Natural killer cell treated with Interleukin-12 subunit alpha and Interleukin-12 subunit beta and Interleukin-15 and Interleukin-18, amount 100 ng/mL, for 72 hours (primary cell): ENCODE measurements at regions not wholly inside any gene's neighbourhood (a gene's known extent, or its start where the extent isn't known, plus 50 kb on each side); places are given as distances from the start of the nearest gene placed in this dataset.
A peak's percentile ranks its signal among the peaks of the same experiment; 100 is the strongest.

Source experiments
- ATAC-seq, 2 donors: fragments of 150-1000 bp; cut with Tn5 transposase in 1 of 2; sonication (Bioruptor Pico), chemical (Tn5 transposase) in 1 of 2; 2 replicates each; pipeline ENCODE4 v1.10.0; 2021
- DNase-seq: peaks from one replicate; pipeline ENCODE4 v3.0.0; 2022; ENCODE audit warnings: low spot score
- H3K27ac Mint-ChIP-seq, 2 donors: 1 replicate in 1 of 2; 2 replicates in 1 of 2; pipeline ENCODE4 v1.8.0; 2022; ENCODE audit warnings: mixed read lengths in 2 of 2, mild to moderate bottlenecking in 1 of 2, moderate library complexity in 1 of 2
- H3K27me3 Mint-ChIP-seq, 2 donors: 1 replicate in 1 of 2; 2 replicates in 1 of 2; pipeline ENCODE4 v1.8.0; 2022; ENCODE audit warnings: mixed read lengths in 2 of 2
- H3K36me3 Mint-ChIP-seq: one replicate; pipeline ENCODE4 v1.8.0; 2022; ENCODE audit warnings: mixed read lengths
- H3K4me1 Mint-ChIP-seq, 2 donors: 1 replicate in 1 of 2; 2 replicates in 1 of 2; pipeline ENCODE4 v1.8.0; 2022; ENCODE audit warnings: low read depth in 2 of 2, mixed read lengths in 2 of 2, mild to moderate bottlenecking in 1 of 2
- H3K4me3 Mint-ChIP-seq: one replicate; pipeline ENCODE4 v1.8.0; 2022; ENCODE audit warnings: mixed read lengths
- H3K9me3 Mint-ChIP-seq: 2 replicates; pipeline ENCODE4 v1.8.0; 2022; ENCODE audit warnings: mixed read lengths

DNA sequence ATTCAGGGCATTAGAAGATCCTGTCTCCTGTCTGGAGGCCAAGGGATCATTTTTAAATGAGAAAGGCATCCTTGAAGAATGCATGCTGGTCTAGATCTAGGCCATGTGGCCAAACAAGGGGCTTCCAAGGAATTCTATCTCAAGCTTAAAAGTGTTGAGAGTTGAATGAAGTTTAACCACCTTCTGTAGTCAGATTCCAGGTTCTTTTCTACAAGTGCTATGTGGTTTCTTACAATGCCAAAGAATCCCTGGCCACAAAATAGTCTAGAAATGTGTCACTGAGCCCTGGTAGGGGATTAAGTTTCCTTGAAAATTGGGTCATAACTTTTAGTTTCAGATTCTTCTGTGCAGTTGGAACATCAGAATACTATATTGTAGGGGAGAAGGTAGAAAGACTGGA is 640.7 kb upstream of the ACVR2A start:
- DNase-seq (no peak), ATAC-seq (no peak)
- Mint-ChIP-seq H3K27ac (no peak overlapping the region), H3K27me3 (peaks cover 12 to 19% of the 10 kb centered on the region in 2 donors), H3K4me3 (no peak overlapping the region), H3K4me1 (no peaks in the 10 kb centered on the region), H3K9me3 (peaks cover 13% of the 10 kb centered on the region), H3K36me3 (peaks cover 9% of the 10 kb centered on the region)

DNA sequence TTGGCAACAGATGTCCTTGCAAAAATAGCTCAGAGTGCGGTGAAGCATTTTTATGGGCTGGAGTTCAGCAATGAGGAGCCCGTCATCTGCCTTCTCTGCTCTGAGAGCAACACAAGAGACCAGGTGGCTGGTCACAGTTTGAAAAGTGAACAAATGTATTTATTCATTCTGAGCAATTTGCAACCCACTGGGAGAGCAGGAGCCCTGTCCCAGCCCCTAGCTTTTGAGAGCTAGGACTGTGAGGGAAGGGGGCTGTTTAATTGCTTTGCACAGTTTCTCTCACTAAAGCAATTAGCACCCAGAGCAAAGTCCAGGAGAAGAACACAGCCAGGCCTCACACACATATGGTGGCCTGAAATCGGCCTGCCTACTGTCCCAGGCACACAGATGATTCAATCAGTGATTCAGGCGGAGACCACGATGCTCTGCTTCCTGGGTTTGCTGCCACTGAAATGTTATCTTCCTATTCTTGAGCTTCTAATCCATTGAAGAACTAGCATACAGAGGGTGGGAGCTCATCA is 646.1 kb upstream of the ACVR2A start:
- DNase-seq: no peak
- H3K4me3 Mint-ChIP-seq: no peak overlapping the region
- no peaks in the 10 kb centered on the region for H3K36me3 Mint-ChIP-seq
- no peak overlapping the region for H3K27ac Mint-ChIP-seq
- ATAC-seq: no peak
- peaks cover 7% of the 10 kb centered on the region for H3K9me3 Mint-ChIP-seq
- H3K4me1 Mint-ChIP-seq: no peaks in the 10 kb centered on the region
- peaks cover 12 to 21% of the 10 kb centered on the region in 2 donors for H3K27me3 Mint-ChIP-seq

DNA sequence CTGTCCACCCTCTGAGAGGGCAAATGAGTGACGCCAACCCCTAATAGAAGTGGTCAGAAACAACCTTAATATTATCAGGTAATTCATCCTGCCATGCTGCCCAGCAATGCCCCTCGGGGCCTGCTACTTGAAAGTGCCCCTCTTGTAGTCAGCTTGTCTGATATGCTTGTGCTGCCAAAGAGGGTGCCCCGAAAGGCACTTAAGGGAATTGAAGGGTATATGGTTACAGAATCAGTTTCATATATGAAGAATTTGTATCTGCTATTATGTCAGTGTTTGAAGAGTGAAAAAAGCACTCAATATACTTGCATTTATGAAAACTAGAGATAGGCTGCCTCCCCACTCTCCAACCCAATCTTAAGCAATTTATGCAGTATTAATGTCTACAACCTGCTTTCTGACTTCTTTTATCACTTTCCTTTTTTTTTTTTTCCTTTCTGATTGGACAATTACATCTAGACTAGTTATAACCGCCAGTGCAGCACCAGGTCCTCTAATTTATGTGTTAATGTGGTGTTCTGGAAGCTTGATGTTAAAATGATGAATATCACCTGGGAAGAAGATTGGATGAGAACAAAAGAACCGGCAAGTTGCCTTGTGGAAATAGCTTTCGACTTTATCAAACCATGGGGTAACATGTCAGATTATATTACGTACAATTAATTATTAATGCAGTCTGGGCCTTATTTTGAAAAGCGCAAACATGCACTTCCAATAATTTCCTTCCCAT is 646.9 kb upstream of the ACVR2A start:
- DNase-seq: no peak
- ATAC-seq: no peak
- no peak overlapping the region for H3K27ac Mint-ChIP-seq
- H3K27me3 Mint-ChIP-seq: peaks cover 12 to 26% of the 10 kb centered on the region in 2 donors
- peaks cover 7% of the 10 kb centered on the region for H3K9me3 Mint-ChIP-seq
- no peak overlapping the region for H3K4me3 Mint-ChIP-seq
- no peaks in the 10 kb centered on the region for H3K4me1 Mint-ChIP-seq
- no peaks in the 10 kb centered on the region for H3K36me3 Mint-ChIP-seq

DNA sequence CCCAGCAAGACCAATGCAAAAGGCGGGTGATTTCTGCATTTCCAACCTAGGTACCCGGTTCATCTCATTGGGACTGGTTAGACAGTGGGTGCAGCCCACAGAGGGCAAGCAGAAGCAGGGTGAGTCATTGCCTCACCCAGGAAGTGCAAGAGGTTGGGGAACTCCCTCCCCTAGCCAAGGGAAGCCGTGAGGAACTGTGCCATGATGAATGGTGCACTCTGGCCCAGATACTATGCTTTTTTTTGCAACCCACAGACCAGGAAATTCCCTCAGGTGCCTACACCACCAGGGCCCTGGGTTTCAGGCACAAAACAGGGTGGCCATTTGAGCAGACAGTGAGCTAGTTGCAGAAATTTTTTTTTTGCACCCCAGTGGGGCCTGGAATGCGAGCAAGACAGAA is 662.6 kb upstream of the ACVR2A start:
- H3K4me3 Mint-ChIP-seq: peak overlapping the region; percentile 42
- ATAC-seq (peak; percentile 72 to 78), DNase-seq (peak; percentile 61)
- peaks cover 24% of the 10 kb centered on the region for H3K9me3 Mint-ChIP-seq
- peaks cover 10 to 15% of the 10 kb centered on the region in 2 donors for H3K4me1 Mint-ChIP-seq
- H3K36me3 Mint-ChIP-seq: peaks cover 21% of the 10 kb centered on the region
- peaks cover 0 to 5% of the 10 kb centered on the region in 2 donors for H3K27me3 Mint-ChIP-seq
- peak overlapping the region; percentile 34 to 85 for H3K27ac Mint-ChIP-seq

DNA sequence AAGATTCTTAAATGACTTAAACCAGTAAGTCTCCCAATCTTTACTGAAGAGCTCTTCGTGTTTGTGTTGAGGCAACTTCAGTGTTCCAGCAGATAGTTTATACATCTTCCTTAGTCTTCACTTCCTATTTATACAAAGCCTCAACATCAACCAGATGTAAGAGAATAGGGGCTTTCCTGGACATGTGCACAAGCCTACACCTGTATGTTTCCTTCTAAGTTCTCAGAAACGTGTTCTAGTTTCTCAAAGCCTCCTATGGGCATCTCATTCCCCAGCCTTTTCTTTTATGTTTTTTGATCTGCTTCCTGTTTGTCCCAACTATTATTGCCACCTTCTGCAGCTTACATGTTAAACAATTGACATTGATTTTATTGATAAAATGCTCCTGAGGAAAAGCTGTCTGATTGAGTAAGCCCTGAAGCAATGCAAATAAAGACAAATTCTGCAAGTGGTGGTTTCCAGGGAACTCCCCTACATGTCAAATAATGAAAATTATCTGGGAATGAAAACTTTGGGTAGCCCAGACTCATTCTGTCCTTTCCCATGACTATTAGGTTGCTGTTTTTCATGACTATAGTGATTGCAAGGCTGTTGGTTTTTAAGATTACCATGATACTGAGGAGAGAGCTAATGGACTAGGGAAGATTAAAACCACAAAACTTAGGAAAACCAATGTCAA is 663.3 kb upstream of the ACVR2A start:
- ATAC-seq: no peak
- Mint-ChIP-seq H3K36me3 (peaks cover 21% of the 10 kb centered on the region), H3K27ac (peak overlapping the region; percentile 34 to 85), H3K4me1 (peaks cover 10 to 15% of the 10 kb centered on the region in 2 donors), H3K27me3 (peaks cover 0 to 5% of the 10 kb centered on the region in 2 donors), H3K9me3 (peaks cover 24% of the 10 kb centered on the region), H3K4me3 (peak overlapping the region; percentile 42)
- DNase-seq: no peak

DNA sequence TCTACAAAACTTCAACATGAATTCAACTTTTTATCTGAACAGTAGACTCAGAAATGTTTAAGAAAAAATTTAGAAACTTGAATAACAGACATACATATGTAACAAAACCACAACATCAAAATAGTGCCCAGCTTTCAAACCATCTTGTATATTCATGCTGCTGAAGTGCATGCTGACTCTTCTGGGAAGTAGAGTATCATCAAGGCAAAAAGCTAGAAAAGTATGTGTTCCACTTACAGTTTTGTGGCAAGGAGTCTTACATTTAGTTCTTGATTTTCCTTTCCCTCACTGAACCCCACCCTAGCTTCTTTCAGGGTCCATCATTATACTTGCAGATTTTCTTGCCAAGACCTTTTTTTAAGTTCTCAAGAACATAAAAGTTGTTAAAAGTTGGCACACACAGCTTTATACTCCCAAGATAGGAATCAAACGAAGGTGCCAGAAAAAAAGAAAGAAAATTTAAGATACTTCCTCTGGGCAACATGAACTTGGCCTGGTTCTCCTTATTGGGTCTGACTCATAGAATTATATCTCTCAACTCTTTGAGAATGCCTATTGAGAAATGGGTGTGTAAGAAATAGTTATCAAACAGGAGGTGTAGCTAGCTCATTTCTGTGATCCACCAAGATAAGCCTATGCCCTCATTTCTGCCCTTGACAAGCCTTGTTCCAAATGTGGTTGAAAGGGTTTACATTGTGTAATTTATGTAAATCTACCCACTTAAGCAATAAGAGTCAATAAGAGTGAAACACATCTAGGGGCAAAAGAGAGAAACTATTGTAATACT is 667.6 kb upstream of the ACVR2A start:
- DNase-seq: no peak
- Mint-ChIP-seq H3K4me3 (peak overlapping the region; percentile 41), H3K27me3 (no peaks in the 10 kb centered on the region), H3K27ac (peak overlapping the region in 1 of 2 donors; percentile 61), H3K4me1 (peaks cover 11 to 12% of the 10 kb centered on the region in 2 donors), H3K36me3 (peaks cover 7% of the 10 kb centered on the region), H3K9me3 (peaks cover 7% of the 10 kb centered on the region)
- ATAC-seq: peak; percentile 77 to 81

DNA sequence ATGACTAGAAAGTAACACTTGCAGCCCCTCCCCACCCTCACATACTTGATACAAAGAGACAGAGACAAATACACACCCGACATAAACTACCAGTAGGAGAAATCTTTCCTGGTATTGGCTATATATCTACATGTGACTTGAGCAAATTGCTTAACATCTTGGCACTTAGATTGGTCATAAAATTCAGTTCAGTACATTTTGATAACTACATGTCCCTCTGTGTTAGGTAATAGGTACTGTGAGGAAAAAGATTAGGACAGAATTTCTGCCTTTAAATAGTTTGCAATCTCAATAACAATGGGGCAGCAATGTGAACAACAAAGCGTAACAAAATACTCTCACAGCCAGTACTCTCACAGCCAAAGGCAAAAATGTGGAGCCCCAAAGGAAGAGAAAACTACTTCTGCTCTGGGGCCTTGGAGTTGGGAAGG is 670.0 kb upstream of the ACVR2A start:
- Mint-ChIP-seq H3K9me3 (peaks cover 4% of the 10 kb centered on the region), H3K27ac (no peak overlapping the region), H3K27me3 (no peaks in the 10 kb centered on the region), H3K36me3 (no peaks in the 10 kb centered on the region), H3K4me1 (peaks cover 0 to 3% of the 10 kb centered on the region in 2 donors), H3K4me3 (no peak overlapping the region)
- DNase-seq: no peak
- no peak for ATAC-seq

DNA sequence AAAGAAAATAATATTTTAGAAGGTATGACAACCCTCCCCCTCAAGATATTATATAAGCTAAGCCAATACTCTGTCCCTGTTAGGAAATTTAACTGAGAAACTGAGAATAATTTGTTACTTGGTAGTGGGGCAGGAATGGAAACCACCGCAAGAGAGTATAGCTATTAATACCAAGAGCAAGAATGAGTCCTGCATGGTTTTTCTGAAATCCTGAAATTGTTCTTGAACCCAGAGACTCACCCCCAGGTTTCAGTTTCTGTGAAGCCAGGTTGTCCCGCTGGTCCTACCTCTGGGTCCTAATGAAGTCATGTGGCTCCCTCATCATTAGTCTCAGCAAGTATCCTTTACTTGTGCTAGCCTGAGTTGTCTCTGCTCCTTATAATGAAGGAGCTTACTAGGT is 671.0 kb upstream of the ACVR2A start:
- Mint-ChIP-seq H3K36me3 (no peaks in the 10 kb centered on the region), H3K27ac (no peak overlapping the region), H3K27me3 (no peaks in the 10 kb centered on the region), H3K4me3 (no peak overlapping the region), H3K9me3 (peaks cover 3% of the 10 kb centered on the region), H3K4me1 (peaks cover 0 to 3% of the 10 kb centered on the region in 2 donors)
- DNase-seq (no peak), ATAC-seq (no peak)

DNA sequence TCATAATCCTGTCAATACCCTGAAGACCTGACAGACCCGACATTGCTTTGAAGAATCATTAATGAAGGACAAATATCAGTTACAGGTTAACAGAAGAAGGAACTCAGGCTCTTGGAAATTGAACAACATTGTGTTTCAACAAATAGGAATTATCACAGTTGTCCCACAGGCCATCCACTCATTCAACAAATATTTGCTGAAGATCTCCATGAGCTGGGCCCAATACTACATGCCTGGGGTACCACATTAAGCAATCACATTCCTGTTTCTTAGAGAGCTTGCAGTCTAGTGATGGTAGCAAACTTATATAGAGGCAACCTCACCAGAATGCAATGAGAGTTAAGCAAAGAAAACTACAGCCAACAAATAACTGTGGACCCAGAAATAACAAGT is 671.6 kb upstream of the ACVR2A start:
- H3K36me3 Mint-ChIP-seq: no peaks in the 10 kb centered on the region
- peaks cover 0 to 3% of the 10 kb centered on the region in 2 donors for H3K4me1 Mint-ChIP-seq
- H3K27ac Mint-ChIP-seq: no peak overlapping the region
- no peak for ATAC-seq
- DNase-seq: no peak
- H3K4me3 Mint-ChIP-seq: no peak overlapping the region
- H3K9me3 Mint-ChIP-seq: peaks cover 3% of the 10 kb centered on the region
- H3K27me3 Mint-ChIP-seq: peaks cover 0 to 5% of the 10 kb centered on the region in 2 donors

DNA sequence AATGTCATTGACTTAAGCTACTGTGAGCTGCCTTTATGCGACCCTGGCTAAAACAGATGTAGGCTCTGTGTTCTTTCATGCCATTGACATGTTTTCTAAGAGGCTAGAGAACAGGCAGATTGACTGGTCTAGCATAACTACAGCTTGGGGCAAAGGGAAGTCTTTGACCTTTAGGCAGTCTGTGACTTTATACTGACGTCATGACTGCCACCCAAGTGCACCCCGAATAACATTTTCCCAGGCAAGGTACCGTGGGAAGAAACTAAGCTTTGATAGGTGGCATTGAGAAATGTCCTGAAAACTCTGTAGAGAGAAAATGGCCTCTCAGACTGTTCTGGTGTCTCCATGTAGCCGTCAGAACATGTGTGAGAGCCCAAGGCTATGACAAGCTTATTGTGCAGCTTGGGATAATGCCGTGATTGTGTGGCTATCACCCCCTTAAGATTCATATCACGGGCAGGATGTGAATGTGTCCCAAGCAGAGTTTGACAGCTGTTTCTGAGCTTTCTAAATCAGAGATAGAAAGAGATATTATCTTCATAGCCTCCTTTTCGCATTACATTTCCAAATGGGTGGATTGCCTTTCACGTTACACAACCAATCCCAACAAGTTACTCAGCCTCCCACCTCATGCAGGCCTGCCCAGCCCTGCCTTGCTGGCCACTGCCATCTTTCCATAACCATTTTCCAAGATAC is 672.2 kb upstream of the ACVR2A start:
- Mint-ChIP-seq H3K27ac (no peak overlapping the region), H3K9me3 (peaks cover 3% of the 10 kb centered on the region), H3K36me3 (no peaks in the 10 kb centered on the region), H3K4me1 (peaks cover 0 to 3% of the 10 kb centered on the region in 2 donors), H3K4me3 (no peak overlapping the region), H3K27me3 (peaks cover 0 to 8% of the 10 kb centered on the region in 2 donors)
- ATAC-seq (no peak), DNase-seq (no peak)

DNA sequence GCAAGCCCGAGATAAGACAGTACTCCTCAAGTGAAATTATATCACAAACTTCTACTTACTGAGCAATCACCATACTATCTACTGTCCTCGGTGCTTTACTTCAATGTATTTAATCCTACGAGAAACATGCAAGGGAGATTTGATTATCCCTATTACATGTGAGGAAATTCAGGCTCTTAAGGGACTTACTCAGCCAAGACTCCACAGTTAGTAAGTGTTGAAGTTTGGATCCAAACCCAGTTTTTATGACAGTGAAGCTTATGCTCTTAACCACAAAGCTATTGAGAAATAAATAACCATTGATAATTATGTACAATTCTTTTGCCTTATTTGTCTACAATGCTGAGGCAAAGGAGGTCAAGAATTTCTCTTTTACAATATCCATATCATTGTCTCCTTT is 672.9 kb upstream of the ACVR2A start:
- DNase-seq (no peak), ATAC-seq (no peak)
- Mint-ChIP-seq H3K4me1 (peaks cover 0 to 3% of the 10 kb centered on the region in 2 donors), H3K27ac (no peak overlapping the region), H3K27me3 (peaks cover 0 to 8% of the 10 kb centered on the region in 2 donors), H3K36me3 (no peaks in the 10 kb centered on the region), H3K9me3 (peaks cover 3% of the 10 kb centered on the region), H3K4me3 (no peak overlapping the region)

DNA sequence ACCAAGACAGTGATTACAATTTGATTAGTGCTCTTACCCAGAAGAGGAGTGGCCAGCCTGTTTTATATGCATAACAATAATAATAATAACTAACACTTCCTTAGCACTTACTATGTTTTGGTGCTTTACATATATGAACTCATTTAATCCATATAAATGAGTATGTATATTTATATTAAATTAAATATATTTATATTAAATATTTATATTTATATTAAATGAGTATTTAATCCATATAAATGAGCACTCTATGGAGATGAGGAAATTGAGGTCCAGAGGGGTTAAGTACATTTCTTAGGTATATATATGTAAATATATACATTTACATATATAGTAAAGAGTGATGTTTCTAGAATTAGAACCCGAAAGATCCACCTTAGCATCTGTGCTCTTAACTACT is 673.9 kb upstream of the ACVR2A start:
- H3K9me3 Mint-ChIP-seq: peaks cover 6% of the 10 kb centered on the region
- peaks cover 0 to 8% of the 10 kb centered on the region in 2 donors for H3K27me3 Mint-ChIP-seq
- no peak overlapping the region for H3K27ac Mint-ChIP-seq
- no peaks in the 10 kb centered on the region for H3K36me3 Mint-ChIP-seq
- no peak overlapping the region for H3K4me3 Mint-ChIP-seq
- H3K4me1 Mint-ChIP-seq: no peaks in the 10 kb centered on the region
- ATAC-seq (no peak), DNase-seq (no peak)

DNA sequence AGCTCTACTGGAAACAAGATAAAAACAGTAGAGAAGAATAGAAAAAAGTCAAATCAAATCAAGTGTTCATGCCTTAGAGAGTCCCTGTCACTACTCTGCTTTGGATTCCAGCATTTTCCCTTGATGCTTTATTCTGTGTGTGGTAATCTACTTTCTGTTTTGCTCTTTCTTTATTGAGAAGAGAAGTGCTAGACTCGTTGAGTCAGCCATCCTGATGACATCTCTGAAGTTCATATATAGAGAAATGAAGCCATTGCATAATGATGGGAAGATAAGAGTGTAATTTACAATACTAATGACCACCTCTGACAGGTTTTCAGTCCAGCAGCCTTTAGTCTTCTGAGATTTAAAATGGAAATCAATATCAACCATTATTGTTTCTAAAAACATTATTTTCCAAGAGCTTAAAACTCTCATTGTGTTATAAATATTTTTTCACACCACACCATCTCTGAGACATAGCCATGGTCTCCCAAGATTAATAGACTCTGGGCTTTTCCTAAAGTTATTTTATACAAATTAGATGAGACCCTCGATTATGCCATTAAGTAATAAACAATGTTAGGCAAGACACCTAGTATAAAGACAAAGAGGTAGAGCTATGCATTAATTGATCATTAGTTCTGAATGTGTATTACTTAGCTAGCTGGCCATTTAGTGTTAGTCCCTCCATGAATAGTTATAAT is 679.0 kb upstream of the ACVR2A start:
- DNase-seq (no peak), ATAC-seq (peak in 1 of 2 donors; percentile 24)
- H3K36me3 Mint-ChIP-seq: no peaks in the 10 kb centered on the region
- H3K9me3 Mint-ChIP-seq: peaks cover 6% of the 10 kb centered on the region
- H3K4me1 Mint-ChIP-seq: no peaks in the 10 kb centered on the region
- peaks cover 0 to 15% of the 10 kb centered on the region in 2 donors for H3K27me3 Mint-ChIP-seq
- no peak overlapping the region for H3K27ac Mint-ChIP-seq
- no peak overlapping the region for H3K4me3 Mint-ChIP-seq
